HepG2 (cell line): ENCODE measurements at regions not wholly inside any gene's neighbourhood (a gene's known extent, or its start where the extent isn't known, plus 50 kb on each side); places are given as distances from the start of the nearest gene placed in this dataset.
A peak's percentile ranks its signal among the peaks of the same experiment; 100 is the strongest.

Experiments
- ATAC-seq: fragments of 200-7000 bp; cut with Tn5 transposase; 3 replicates; pipeline ENCODE4 v1.9.1; 2020; ENCODE audit warnings: mild to moderate bottlenecking, moderate library complexity
- BruUV-seq: library from RNA; stranded (reverse); fragments of 400-500 nt; replicated peaks from 2 replicates; lab custom pipeline; 2021; lab: Mats Ljungman, UMichigan
- CTCF ChIA-PET: fragments of 300-600 bp; formaldehyde crosslinking; extraction: SDS; loops from one replicate; lab custom pipeline; 2021; ENCODE audit warnings: low total read pairs, inconsistent platforms, low intra/inter-chr PET ratio; lab: Yijun Ruan, JAX
- POLR2A ChIA-PET: fragments of 350-600 bp; sonication (Branson Sonifier 250); formaldehyde crosslinking; loops from one replicate; lab custom pipeline; 2020; ENCODE audit warnings: antibody characterized with exemption, inconsistent platforms; lab: Yijun Ruan, JAX
- DNase-seq: peaks from one replicate; pipeline ENCODE4 v3.0.0-alpha.2; 2015; ENCODE audit warnings: low spot score
- FAIRE-seq: peaks from 3 replicates; lab custom pipeline; 2011; peaks lifted over from hg19 to GRCh38; lab: Jason Lieb, UNC
- H2AFZ ChIP-seq: one replicate; pipeline ENCODE4 v1.6.1; 2011; ENCODE audit warnings: low read length, inconsistent platforms
- H3K27ac ChIP-seq: fragments of 300-600 bp; 3 replicates; pipeline ENCODE4 v1.8.0; 2011; ENCODE audit warnings: mixed run types, mild to moderate bottlenecking, mixed read lengths, low read length, inconsistent platforms; ENCODE audit not compliant: insufficient read depth; ENCODE audit errors: extremely low read length
- H3K27me3 ChIP-seq, 2 experiments: fragments of 200-600 bp in 1 of 2; 2 replicates in 1 of 2; 3 replicates in 1 of 2; pipeline versions ENCODE4 v1.6.0 to v1.8.0; 2011; ENCODE audit warnings: low read length in 2 of 2, mild to moderate bottlenecking in 2 of 2, moderate library complexity in 2 of 2, inconsistent platforms in 1 of 2; ENCODE audit not compliant: insufficient read depth in 2 of 2, control insufficient read depth in 1 of 2
- H3K36me3 ChIP-seq, 2 experiments: fragments of 200-600 bp in 1 of 2; replicated peaks in 1 of 2; 2 replicates in 1 of 2; 3 replicates in 1 of 2; pipeline versions ENCODE4 v1.5.1 to v1.8.0; 2011; ENCODE audit warnings: low read length in 2 of 2, inconsistent platforms in 1 of 2; ENCODE audit not compliant: insufficient read depth in 2 of 2, control insufficient read depth in 1 of 2
- H3K4me1 ChIP-seq: 2 replicates; pipeline ENCODE4 v1.5.1; 2012; ENCODE audit warnings: low read length, inconsistent platforms; ENCODE audit not compliant: insufficient read depth
- H3K4me2 ChIP-seq: 2 replicates; pipeline ENCODE4 v1.6.0; 2011; ENCODE audit warnings: low read depth, low read length, inconsistent platforms
- H3K4me3 ChIP-seq, 3 experiments: fragments of 200-600 bp in 1 of 3; sonication (generic), shearing (Covaris generic) in 1 of 3; replicated peaks in 1 of 3; 2 replicates each; pipeline ENCODE4 v1.5.1; 2011 to 2016; ENCODE audit warnings: low read length in 3 of 3, inconsistent platforms in 2 of 3, low read depth in 2 of 3, mild to moderate bottlenecking in 2 of 3, control low read depth in 1 of 3, mixed read lengths in 1 of 3; ENCODE audit not compliant: insufficient read depth in 1 of 3
- H3K79me2 ChIP-seq: one replicate; pipeline ENCODE4 v1.6.1; 2011; ENCODE audit warnings: low read length, inconsistent platforms; ENCODE audit not compliant: insufficient read depth
- H3K9ac ChIP-seq: 2 replicates; pipeline ENCODE4 v1.6.0; 2011; ENCODE audit warnings: mild to moderate bottlenecking, low read depth, low read length, inconsistent platforms; ENCODE audit not compliant: insufficient read depth
- H3K9me3 ChIP-seq: 2 replicates; pipeline ENCODE4 v1.5.1; 2012; ENCODE audit warnings: mild to moderate bottlenecking, low read length
- H4K20me1 ChIP-seq: 2 replicates; pipeline ENCODE4 v1.6.0; 2011; ENCODE audit warnings: inconsistent platforms, mild to moderate bottlenecking, low read length, moderate library complexity; ENCODE audit not compliant: insufficient read depth
- MAZ ChIP-seq, 2 experiments: sonication (generic) in 1 of 2; formaldehyde crosslinking in 1 of 2; IDR thresholded peaks; 2 replicates each; pipeline versions ENCODE4 v1.5.0 to v1.6.1; 2012 to 2020; ENCODE audit warnings: low read depth in 2 of 2, mild to moderate bottlenecking in 2 of 2, borderline replicate concordance in 1 of 2, improper control_type of control experiment in 1 of 2, low read length in 1 of 2, missing genetic modification reagents in 1 of 2, moderate library complexity in 1 of 2
- ZNF17 ChIP-seq: sonication (generic); formaldehyde crosslinking; IDR thresholded peaks from 2 replicates; pipeline ENCODE4 v1.5.0; 2020; ENCODE audit warnings: mild to moderate bottlenecking, missing genetic modification reagents
- ZNF589 ChIP-seq: sonication (generic); formaldehyde crosslinking; conservative IDR thresholded peaks from 2 replicates; pipeline ENCODE4 v1.8.0; 2022; ENCODE audit warnings: mild to moderate bottlenecking, moderate library complexity, missing genetic modification reagents
- ZNF768 ChIP-seq: sonication (generic); formaldehyde crosslinking; IDR thresholded peaks from 2 replicates; pipeline ENCODE4 v1.4.0; 2020; ENCODE audit warnings: missing genetic modification reagents
- WGBS: methylation state at CpG from one replicate; pipeline ENCODE4 v1.1.6; 2017; ENCODE audit warnings: low lambda C conversion rate; 5-methylcytosine and 5-hydroxymethylcytosine counted together
- in situ Hi-C: cut with HindIII; loops from 2 replicates; pipeline ENCODE4 v1.10.0; 2017; ENCODE audit warnings: low pct_unique_long_range_greater_than_20kb; ENCODE audit not compliant: extremely low pct_ligation_motif_present
- intact Hi-C: fragments of 100-400 bp; cut with micrococcal nuclease; formaldehyde crosslinking; loops from one replicate; pipeline ENCODE4 v1.10.0; 2022; ENCODE audit not compliant: unreplicated experiment
- TF ChIP-seq, protein P1 (sequence below): sonication (generic); formaldehyde crosslinking; IDR thresholded peaks from 2 replicates; pipeline ENCODE4 v1.5.0; 2020; ENCODE audit warnings: mild to moderate bottlenecking, missing genetic modification reagents, moderate library complexity

DNA sequence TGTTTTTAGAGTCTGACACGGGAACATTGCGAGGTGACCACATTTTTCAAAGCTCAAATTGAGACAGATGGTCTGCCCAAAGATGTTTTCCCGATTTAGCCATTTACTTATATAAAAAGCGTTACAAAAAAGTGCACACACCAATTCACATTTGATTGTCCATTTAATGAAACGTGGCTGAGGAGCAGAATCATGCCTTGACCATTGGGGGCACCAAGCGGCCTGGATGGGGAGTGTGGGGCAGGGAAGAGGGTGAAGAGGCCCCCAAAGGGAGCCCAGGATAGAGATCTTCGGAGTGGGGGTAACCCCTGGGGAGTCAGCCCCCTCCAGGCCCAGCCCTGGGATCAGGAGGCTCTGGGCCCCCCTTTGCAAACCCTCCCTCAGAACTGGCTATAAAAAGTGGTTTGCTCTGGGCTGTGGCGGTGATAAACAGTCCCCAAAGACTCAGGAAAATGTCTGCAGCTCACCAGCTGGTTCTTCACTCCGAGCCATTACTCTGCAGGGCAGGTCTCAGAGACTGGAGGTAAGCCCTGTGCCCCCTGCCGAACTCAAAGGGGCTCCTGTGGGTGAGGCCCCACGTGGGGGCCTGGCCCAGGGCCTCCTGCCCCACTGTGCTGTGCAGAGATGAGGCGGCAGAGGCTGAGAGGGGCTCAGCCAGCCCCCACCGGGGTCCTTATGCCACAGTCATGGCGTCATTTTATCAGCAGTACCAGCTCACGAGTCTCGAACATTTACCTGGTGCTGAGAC is 105.9 kb upstream of the SEC14L1 start:
- no peaks in the 10 kb centered on the region for H3K79me2 ChIP-seq
- ChIA-PET CTCF (no interaction called here), POLR2A (no interaction called here)
- in situ Hi-C loops (no loop called here), intact Hi-C loops (no loop called here)
- H4K20me1 ChIP-seq, result no peaks in the 10 kb centered on the region; the same call in 1 of the 2 replicates
- 25% methylated on average over 12 of the region's 16 CpGs for whole genome bisulfite sequencing
- H3K4me2 ChIP-seq, result no peak overlapping the region
- BruUV-seq, result no TSS peak
- H3K27me3 ChIP-seq, result peaks cover 8 to 70% of the 10 kb centered on the region in 2 experiments
- ATAC-seq (no peak), DNase-seq (no peak), FAIRE-seq (no peak)
- no peak overlapping the region for H3K4me3 ChIP-seq
- no peak overlapping the region for H3K27ac ChIP-seq
- H3K9ac ChIP-seq, result no peak overlapping the region
- peaks cover 8% of the 10 kb centered on the region; the same call in 1 of the 2 replicates for H3K9me3 ChIP-seq
- H2AFZ ChIP-seq, result no peak overlapping the region
- no peak for TF ChIP-seq ZNF17 (CRISPR knock-in tag)
- TF ChIP-seq, protein P1, sequence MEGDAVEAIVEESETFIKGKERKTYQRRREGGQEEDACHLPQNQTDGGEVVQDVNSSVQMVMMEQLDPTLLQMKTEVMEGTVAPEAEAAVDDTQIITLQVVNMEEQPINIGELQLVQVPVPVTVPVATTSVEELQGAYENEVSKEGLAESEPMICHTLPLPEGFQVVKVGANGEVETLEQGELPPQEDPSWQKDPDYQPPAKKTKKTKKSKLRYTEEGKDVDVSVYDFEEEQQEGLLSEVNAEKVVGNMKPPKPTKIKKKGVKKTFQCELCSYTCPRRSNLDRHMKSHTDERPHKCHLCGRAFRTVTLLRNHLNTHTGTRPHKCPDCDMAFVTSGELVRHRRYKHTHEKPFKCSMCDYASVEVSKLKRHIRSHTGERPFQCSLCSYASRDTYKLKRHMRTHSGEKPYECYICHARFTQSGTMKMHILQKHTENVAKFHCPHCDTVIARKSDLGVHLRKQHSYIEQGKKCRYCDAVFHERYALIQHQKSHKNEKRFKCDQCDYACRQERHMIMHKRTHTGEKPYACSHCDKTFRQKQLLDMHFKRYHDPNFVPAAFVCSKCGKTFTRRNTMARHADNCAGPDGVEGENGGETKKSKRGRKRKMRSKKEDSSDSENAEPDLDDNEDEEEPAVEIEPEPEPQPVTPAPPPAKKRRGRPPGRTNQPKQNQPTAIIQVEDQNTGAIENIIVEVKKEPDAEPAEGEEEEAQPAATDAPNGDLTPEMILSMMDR (CRISPR knock-in tag), result 0 out of 2 replicates have a peak, but pooled peaks have one; percentile 7
- H3K36me3 ChIP-seq, result no peaks in the 10 kb centered on the region
- no peaks in the 10 kb centered on the region for H3K4me1 ChIP-seq

DNA sequence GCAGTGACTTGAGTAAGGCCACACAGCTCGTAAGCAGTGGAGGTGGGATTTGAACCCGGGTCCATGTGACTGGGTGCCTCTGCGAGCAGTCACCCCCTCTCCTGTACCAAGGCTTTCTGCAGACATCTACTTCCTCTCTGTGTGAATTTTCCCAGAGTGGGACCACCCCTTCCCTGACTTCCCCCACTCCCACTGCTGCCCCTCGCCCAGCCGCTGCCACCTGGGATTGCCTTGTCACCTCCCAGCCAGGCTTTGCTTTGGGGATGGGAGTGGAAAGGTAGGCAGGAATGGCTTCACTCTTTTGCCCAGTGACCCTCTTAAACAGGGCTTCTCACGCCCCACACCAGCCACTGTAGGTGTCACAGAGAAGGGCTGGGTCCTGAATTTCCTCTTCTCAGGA is 105.2 kb upstream of the SEC14L1 start:
- Histone ChIP-seq H3K27ac (no peak overlapping the region), H3K4me2 (no peak overlapping the region), H3K27me3 (peaks cover 8 to 70% of the 10 kb centered on the region in 2 experiments), H2AFZ (no peak overlapping the region), H3K4me3 (no peak overlapping the region), H3K79me2 (no peaks in the 10 kb centered on the region), H3K4me1 (no peaks in the 10 kb centered on the region), H3K9ac (no peak overlapping the region), H3K36me3 (no peaks in the 10 kb centered on the region), H4K20me1 (no peaks in the 10 kb centered on the region; the same call in 1 of the 2 replicates), H3K9me3 (peaks cover 8% of the 10 kb centered on the region; the same call in 1 of the 2 replicates)
- ATAC-seq (no peak), FAIRE-seq (no peak), DNase-seq (no peak)
- TF ChIP-seq MAZ (IDR thresholded peaks at IDR 0.05; ENCODE audit: borderline replicate concordance, low read depth, low read length) (no peak), MAZ (CRISPR knock-in tag; IDR thresholded peaks at IDR 0.05; ENCODE audit: low read depth) (no peak), ZNF589 (CRISPR knock-in tag) (no peak), ZNF768 (CRISPR knock-in tag) (0 out of 2 replicates have a peak, but pooled peaks have one; percentile 27)
- in situ Hi-C loops (no loop called here), intact Hi-C loops (no loop called here)
- CTCF ChIA-PET, result no interaction called here
- POLR2A ChIA-PET, result no interaction called here
- WGBS, result 55% methylated on average over 6 of the region's 6 CpGs
- no TSS peak for BruUV-seq
